H9 (cell line): ENCODE measurements at regions not wholly inside any gene's neighbourhood (a gene's known extent, or its start where the extent isn't known, plus 50 kb on each side); places are given as distances from the start of the nearest gene placed in this dataset.

Source experiments
- DNase-seq: peaks from one replicate; pipeline ENCODE4 v3.0.0-alpha.2; 2017
- H2AFZ ChIP-seq: one replicate; pipeline ENCODE4 v1.6.1; 2013; ENCODE audit warnings: mild to moderate bottlenecking, low read length, control low read depth, moderate library complexity
- H2AK5ac ChIP-seq: 2 replicates; pipeline ENCODE4 v1.6.1; 2013; ENCODE audit warnings: low read length, control low read depth, mixed read lengths; ENCODE audit not compliant: insufficient read length
- H2BK120ac ChIP-seq: one replicate; pipeline ENCODE4 v1.6.1; 2013; ENCODE audit warnings: low read depth, mild to moderate bottlenecking, low read length, control low read depth, inconsistent platforms; ENCODE audit not compliant: poor library complexity, severe bottlenecking
- H2BK12ac ChIP-seq: 2 replicates; pipeline ENCODE4 v1.6.1; 2013; ENCODE audit warnings: low read length, control low read depth, mixed read lengths, low read depth; ENCODE audit not compliant: insufficient read length
- H2BK15ac ChIP-seq: 2 replicates; pipeline ENCODE4 v1.6.1; 2013; ENCODE audit warnings: low read depth, low read length, control low read depth
- H2BK20ac ChIP-seq: one replicate; pipeline ENCODE4 v1.6.1; 2013; ENCODE audit warnings: low read depth, mild to moderate bottlenecking, low read length, control low read depth, inconsistent platforms; ENCODE audit not compliant: poor library complexity, severe bottlenecking
- H2BK5ac ChIP-seq: 2 replicates; pipeline ENCODE4 v1.6.1; 2013; ENCODE audit warnings: low read length, control low read depth, mixed read lengths; ENCODE audit not compliant: insufficient read length
- H3K14ac ChIP-seq: 2 replicates; pipeline ENCODE4 v1.6.1; 2013; ENCODE audit warnings: low read length, control low read depth; ENCODE audit not compliant: insufficient read depth
- H3K18ac ChIP-seq: 2 replicates; pipeline ENCODE4 v1.6.1; 2013; ENCODE audit warnings: low read depth, mild to moderate bottlenecking, mixed read lengths, low read length, control low read depth; ENCODE audit not compliant: insufficient read length
- H3K23ac ChIP-seq: 2 replicates; pipeline ENCODE4 v1.6.1; 2013; ENCODE audit warnings: low read length, control low read depth, mixed read lengths, low read depth; ENCODE audit not compliant: insufficient read length
- H3K23me2 ChIP-seq: 2 replicates; pipeline ENCODE4 v1.6.1; 2013; ENCODE audit warnings: low read depth, mild to moderate bottlenecking, mixed read lengths, low read length, control low read depth; ENCODE audit not compliant: insufficient read length, poor library complexity, severe bottlenecking
- H3K27ac ChIP-seq: 2 replicates; pipeline ENCODE4 v1.5.1; 2013; ENCODE audit warnings: low read length, control low read depth, mixed read lengths, low read depth; ENCODE audit not compliant: insufficient read length
- H3K27me3 ChIP-seq: 2 replicates; pipeline ENCODE4 v1.6.1; 2013; ENCODE audit warnings: low read length, control low read depth, inconsistent platforms; ENCODE audit not compliant: insufficient read depth
- H3K4ac ChIP-seq: 2 replicates; pipeline ENCODE4 v1.6.1; 2013; ENCODE audit warnings: low read depth, mild to moderate bottlenecking, control low read depth, inconsistent platforms, low read length, moderate library complexity
- H3K4me1 ChIP-seq: 2 replicates; pipeline ENCODE4 v1.6.1; 2013; ENCODE audit warnings: low read length, control low read depth, inconsistent platforms; ENCODE audit not compliant: insufficient read depth
- H3K4me2 ChIP-seq: 2 replicates; pipeline ENCODE4 v1.6.1; 2013; ENCODE audit warnings: low read length, control low read depth, mixed read lengths; ENCODE audit not compliant: insufficient read length, insufficient read depth
- H3K56ac ChIP-seq: 2 replicates; pipeline ENCODE4 v1.6.1; 2013; ENCODE audit warnings: low read depth, mild to moderate bottlenecking, mixed read lengths, low read length, control low read depth; ENCODE audit not compliant: insufficient read length
- H3K79me1 ChIP-seq: 2 replicates; pipeline ENCODE4 v1.6.1; 2013; ENCODE audit warnings: low read depth, mild to moderate bottlenecking, moderate library complexity, low read length, control low read depth, inconsistent platforms; ENCODE audit not compliant: insufficient read depth, poor library complexity, severe bottlenecking
- H3K79me2 ChIP-seq: 2 replicates; pipeline ENCODE4 v1.6.1; 2013; ENCODE audit warnings: low read length, control low read depth, inconsistent platforms; ENCODE audit not compliant: insufficient read depth
- H3K9ac ChIP-seq: 2 replicates; pipeline ENCODE4 v1.6.1; 2013; ENCODE audit warnings: low read length, control low read depth, mixed read lengths; ENCODE audit not compliant: insufficient read length; ENCODE audit errors: extremely low read depth
- H3K9me3 ChIP-seq: one replicate; pipeline ENCODE4 v1.6.1; 2013; ENCODE audit warnings: low read depth, low read length, inconsistent platforms; ENCODE audit not compliant: control insufficient read depth
- H3T11ph ChIP-seq: one replicate; pipeline ENCODE4 v1.6.1; 2013; ENCODE audit warnings: mild to moderate bottlenecking, low read length, control low read depth, inconsistent platforms
- H4K20me1 ChIP-seq: one replicate; pipeline ENCODE4 v1.6.1; 2013; ENCODE audit not compliant: control insufficient read depth, insufficient read length, insufficient read depth
- H4K5ac ChIP-seq: 2 replicates; pipeline ENCODE4 v1.6.1; 2013; ENCODE audit warnings: low read depth, mild to moderate bottlenecking, mixed read lengths, low read length, control low read depth; ENCODE audit not compliant: insufficient read length
- H4K8ac ChIP-seq: replicated peaks from 2 replicates; pipeline ENCODE4 v1.6.1; 2013; ENCODE audit warnings: low read length, control low read depth, mixed read lengths, low read depth; ENCODE audit not compliant: insufficient read length
- H4K91ac ChIP-seq: 2 replicates; pipeline ENCODE4 v1.6.1; 2013; ENCODE audit warnings: low read depth, mild to moderate bottlenecking, moderate library complexity, mixed read lengths, low read length, control low read depth; ENCODE audit not compliant: insufficient read length
- H3K27ac Mint-ChIP-seq, 3 experiments: 2 replicates in 2 of 3; 3 replicates in 1 of 3; pipeline ENCODE4 v1.8.0; 2020 to 2021; ENCODE audit warnings: mixed read lengths in 3 of 3, mild to moderate bottlenecking in 1 of 3, moderate library complexity in 1 of 3
- H3K27me3 Mint-ChIP-seq: 2 replicates; pipeline ENCODE4 v1.8.0; 2021; ENCODE audit warnings: low read depth, mild to moderate bottlenecking, moderate library complexity, mixed read lengths
- H3K36me3 Mint-ChIP-seq, 3 experiments: 2 replicates in 2 of 3; 3 replicates in 1 of 3; pipeline ENCODE4 v1.8.0; 2020 to 2021; ENCODE audit warnings: low read depth in 3 of 3, mixed read lengths in 3 of 3; ENCODE audit not compliant: insufficient read depth in 1 of 3
- H3K4me1 Mint-ChIP-seq, 2 experiments: 2 replicates each; pipeline ENCODE4 v1.8.0; 2020; ENCODE audit warnings: mixed read lengths in 2 of 2
- H3K4me3 Mint-ChIP-seq, 2 experiments: 2 replicates in 1 of 2; 3 replicates in 1 of 2; pipeline ENCODE4 v1.8.0; 2020 to 2021; ENCODE audit warnings: mild to moderate bottlenecking in 2 of 2, mixed read lengths in 2 of 2, moderate library complexity in 1 of 2
- H3K9me3 Mint-ChIP-seq, 2 experiments: 2 replicates in 1 of 2; 3 replicates in 1 of 2; pipeline ENCODE4 v1.8.0; 2020; ENCODE audit warnings: mild to moderate bottlenecking in 2 of 2, mixed read lengths in 2 of 2, moderate library complexity in 1 of 2
- WGBS: extraction: QIAGEN DNeasy Blood & Tissue Kit; methylation state at CpG from one replicate; pipeline ENCODE4 v1.1.7; 2013; ENCODE audit warnings: missing lambda C conversion rate, low lambda C conversion rate, mixed read lengths; ENCODE audit not compliant: insufficient read length; ENCODE audit errors: extremely low coverage; 5-methylcytosine and 5-hydroxymethylcytosine counted together
- TF ChIP-seq, protein P1 (sequence below): fragments of 200-600 bp; sonication (generic); conservative IDR thresholded peaks from 3 replicates; pipeline ENCODE4 v1.8.0; 2021; ENCODE audit warnings: antibody characterized with exemption, mild to moderate bottlenecking

- Mint-ChIP-seq H3K27me3 (no peaks in the 10 kb centered on the region), H3K4me1 (no peaks in the 10 kb centered on the region), H3K36me3 (no peaks in the 10 kb centered on the region), H3K4me3 (no peak overlapping the region), H3K27ac (no peak overlapping the region), H3K9me3 (no peaks in the 10 kb centered on the region; a peak in 1 of 5 replicates)
- H2BK15ac ChIP-seq = no peak overlapping the region
- no CpG with 5 or more reads among the region's 2 CpGs for WGBS
- no peak overlapping the region for H3K27ac ChIP-seq
- H3K14ac ChIP-seq = no peak overlapping the region
- H4K91ac ChIP-seq = no peak overlapping the region
- H2AK5ac ChIP-seq = no peak overlapping the region
- TF ChIP-seq, protein P1, sequence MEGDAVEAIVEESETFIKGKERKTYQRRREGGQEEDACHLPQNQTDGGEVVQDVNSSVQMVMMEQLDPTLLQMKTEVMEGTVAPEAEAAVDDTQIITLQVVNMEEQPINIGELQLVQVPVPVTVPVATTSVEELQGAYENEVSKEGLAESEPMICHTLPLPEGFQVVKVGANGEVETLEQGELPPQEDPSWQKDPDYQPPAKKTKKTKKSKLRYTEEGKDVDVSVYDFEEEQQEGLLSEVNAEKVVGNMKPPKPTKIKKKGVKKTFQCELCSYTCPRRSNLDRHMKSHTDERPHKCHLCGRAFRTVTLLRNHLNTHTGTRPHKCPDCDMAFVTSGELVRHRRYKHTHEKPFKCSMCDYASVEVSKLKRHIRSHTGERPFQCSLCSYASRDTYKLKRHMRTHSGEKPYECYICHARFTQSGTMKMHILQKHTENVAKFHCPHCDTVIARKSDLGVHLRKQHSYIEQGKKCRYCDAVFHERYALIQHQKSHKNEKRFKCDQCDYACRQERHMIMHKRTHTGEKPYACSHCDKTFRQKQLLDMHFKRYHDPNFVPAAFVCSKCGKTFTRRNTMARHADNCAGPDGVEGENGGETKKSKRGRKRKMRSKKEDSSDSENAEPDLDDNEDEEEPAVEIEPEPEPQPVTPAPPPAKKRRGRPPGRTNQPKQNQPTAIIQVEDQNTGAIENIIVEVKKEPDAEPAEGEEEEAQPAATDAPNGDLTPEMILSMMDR = no peak
- no peaks in the 10 kb centered on the region for H3K23me2 ChIP-seq
- H3K79me2 ChIP-seq = no peaks in the 10 kb centered on the region
- no peak overlapping the region for H4K8ac ChIP-seq
- no peak overlapping the region for H2BK120ac ChIP-seq
- H3K4me2 ChIP-seq = no peak overlapping the region
- H2BK12ac ChIP-seq = no peak overlapping the region
- H2AFZ ChIP-seq = no peak overlapping the region
- DNase-seq = no peak
- H3K18ac ChIP-seq = no peak overlapping the region
- no peaks in the 10 kb centered on the region for H4K20me1 ChIP-seq
- no peak overlapping the region for H2BK5ac ChIP-seq
- no peak overlapping the region for H3K56ac ChIP-seq
- H3K9ac ChIP-seq = no peak overlapping the region
- H3K4me1 ChIP-seq = no peaks in the 10 kb centered on the region
- H2BK20ac ChIP-seq = no peak overlapping the region
- no peak overlapping the region for H3T11ph ChIP-seq
- H4K5ac ChIP-seq = no peak overlapping the region
- no peak overlapping the region for H3K23ac ChIP-seq
- H3K9me3 ChIP-seq = no peaks in the 10 kb centered on the region
- no peak overlapping the region for H3K4ac ChIP-seq
- no peaks in the 10 kb centered on the region for H3K27me3 ChIP-seq
- H3K79me1 ChIP-seq = no peaks in the 10 kb centered on the region
Observed at GRCh38 chr12:45655743-45656142, 73.8 kb upstream of the ARID2 start.
